K562 (cell line): ENCODE measurements at regions not wholly inside any gene's neighbourhood (a gene's known extent, or its start where the extent isn't known, plus 50 kb on each side); places are given as distances from the start of the nearest gene placed in this dataset.

Experiments used
- ATAC-seq: fragments of 200-7000 bp; cut with Tn5 transposase; 3 replicates; pipeline ENCODE4 v1.9.1; 2020; ENCODE audit warnings: moderate library complexity
- BruUV-seq: library from RNA; stranded (reverse); fragments of 400-500 nt; replicated peaks from 2 replicates; lab custom pipeline; 2021; lab: Mats Ljungman, UMichigan
- CTCF ChIA-PET: fragments of 300-600 bp; formaldehyde crosslinking; extraction: SDS; loops from one replicate; lab custom pipeline; 2021; ENCODE audit warnings: low intra/inter-chr PET ratio; lab: Yijun Ruan, JAX
- POLR2A ChIA-PET: fragments of 300-600, 350-650 bp; sonication (Branson Sonifier 250); formaldehyde crosslinking; extraction: SDS; loops from one replicate; lab custom pipeline; 2021; ENCODE audit warnings: antibody characterized with exemption, inconsistent platforms; lab: Yijun Ruan, JAX
- DNase-seq, 4 experiments: peaks; one replicate each; pipeline versions ENCODE4 v3.0.0 to v3.0.0-alpha.2; 2011 to 2018; ENCODE audit warnings: low spot score in 3 of 4, mixed read lengths in 3 of 4; ENCODE audit errors: extremely low read depth in 1 of 4
- FAIRE-seq: peaks from 2 replicates; lab custom pipeline; 2011; peaks lifted over from hg19 to GRCh38; lab: Jason Lieb, UNC
- H2AFZ ChIP-seq: 2 replicates; pipeline ENCODE4 v1.6.0; 2011; ENCODE audit warnings: low read depth, low read length, control low read depth, inconsistent platforms
- H3K27ac ChIP-seq: fragments of 200-600 bp; 3 replicates; pipeline ENCODE4 v1.8.0; 2011; ENCODE audit warnings: low read depth, mild to moderate bottlenecking, control low read depth, inconsistent platforms, low read length, moderate library complexity, mixed read lengths; ENCODE audit errors: extremely low read depth
- H3K27me3 ChIP-seq, 2 experiments: fragments of 300-600 bp in 1 of 2; 2 replicates in 1 of 2; 3 replicates in 1 of 2; pipeline versions ENCODE4 v1.6.0 to v1.8.0; 2011; ENCODE audit warnings: inconsistent platforms in 2 of 2, low read length in 2 of 2, mild to moderate bottlenecking in 1 of 2, mixed read lengths in 1 of 2, moderate library complexity in 1 of 2; ENCODE audit not compliant: control insufficient read depth in 2 of 2, insufficient read depth in 2 of 2
- H3K36me3 ChIP-seq: fragments of 300-600 bp; 3 replicates; pipeline ENCODE4 v1.8.0; 2011; ENCODE audit warnings: mild to moderate bottlenecking, low read length, inconsistent platforms; ENCODE audit not compliant: control insufficient read depth, insufficient read depth
- H3K4me1 ChIP-seq, 2 experiments: fragments of 200-600 bp in 1 of 2; replicated peaks in 1 of 2; 2 replicates in 1 of 2; 3 replicates in 1 of 2; pipeline versions ENCODE4 v1.5.1 to v1.8.0; 2011; ENCODE audit warnings: inconsistent platforms in 2 of 2, low read length in 2 of 2, mild to moderate bottlenecking in 1 of 2, mixed read lengths in 1 of 2, moderate library complexity in 1 of 2; ENCODE audit not compliant: control insufficient read depth in 2 of 2, insufficient read depth in 2 of 2
- H3K4me2 ChIP-seq: 2 replicates; pipeline ENCODE4 v1.6.1; 2011; ENCODE audit warnings: low read length, control low read depth, inconsistent platforms, mixed read lengths; ENCODE audit not compliant: insufficient read depth
- H3K4me3 ChIP-seq: fragments of 200-600 bp; sonication (generic), shearing (Covaris generic); 2 replicates; pipeline ENCODE4 v1.5.1; 2016; ENCODE audit warnings: control low read depth, inconsistent platforms
- H3K79me2 ChIP-seq: fragments of 200-600 bp; 3 replicates; pipeline ENCODE4 v1.8.0; 2011; ENCODE audit warnings: low read length, inconsistent platforms; ENCODE audit not compliant: control insufficient read depth, insufficient read depth
- H3K9ac ChIP-seq, 2 experiments: 2 replicates each; pipeline versions ENCODE4 v1.6.0 to v1.6.1; 2011; ENCODE audit warnings: low read depth in 2 of 2, low read length in 2 of 2, control low read depth in 1 of 2, inconsistent platforms in 1 of 2, mild to moderate bottlenecking in 1 of 2, mixed read lengths in 1 of 2; ENCODE audit not compliant: insufficient read depth in 1 of 2
- H3K9me1 ChIP-seq: one replicate; pipeline ENCODE4 v1.6.0; 2011; ENCODE audit warnings: inconsistent platforms, mild to moderate bottlenecking, low read length, moderate library complexity; ENCODE audit not compliant: control insufficient read depth, insufficient read depth
- H3K9me3 ChIP-seq: replicated peaks from 2 replicates; pipeline ENCODE4 v1.5.1; 2011; ENCODE audit warnings: low read depth, low read length, inconsistent platforms; ENCODE audit not compliant: control insufficient read depth, insufficient read depth
- H4K20me1 ChIP-seq: replicated peaks from 2 replicates; pipeline ENCODE4 v1.6.1; 2011; ENCODE audit warnings: low read length, inconsistent platforms, mixed read lengths; ENCODE audit not compliant: control insufficient read depth, insufficient read depth
- ATF7 ChIP-seq: fragments of 450-650 bp; IDR thresholded peaks from 2 replicates; pipeline ENCODE4 v1.7.1; 2014; ENCODE audit warnings: mild to moderate bottlenecking, moderate library complexity
- CREB1 ChIP-seq, 2 experiments: sonication (generic) in 1 of 2; formaldehyde crosslinking in 1 of 2; IDR thresholded peaks; 2 replicates each; pipeline versions ENCODE4 v1.6.1 to v1.8.0; 2012 to 2022; ENCODE audit warnings: inconsistent platforms in 1 of 2, mild to moderate bottlenecking in 1 of 2, missing genetic modification reagents in 1 of 2, moderate library complexity in 1 of 2
- FOSL1 ChIP-seq: fragments of 200-800 bp; sonication (Bioruptor generic); conservative IDR thresholded peaks from 2 replicates; pipeline ENCODE4 v1.6.1; 2016; ENCODE audit warnings: missing genetic modification characterization, missing compliant biosample characterization
- KHSRP ChIP-seq: fragments of 450-650 bp; IDR thresholded peaks from 2 replicates; pipeline ENCODE4 v1.6.1; 2017
- NELFE ChIP-seq: IDR thresholded peaks from 2 replicates; pipeline ENCODE4 v1.6.1; 2011; ENCODE audit warnings: mild to moderate bottlenecking; ENCODE audit not compliant: insufficient read depth, insufficient read length
- PHF21A ChIP-seq: fragments of 450-650 bp; IDR thresholded peaks from 2 replicates; pipeline ENCODE4 v1.6.1; 2017; ENCODE audit warnings: low read depth, borderline replicate concordance
- PYGO2 ChIP-seq: fragments of 450-650 bp; IDR thresholded peaks from 2 replicates; pipeline ENCODE4 v1.6.1; 2016; ENCODE audit warnings: mild to moderate bottlenecking, missing genetic modification characterization, moderate library complexity, missing compliant biosample characterization
- SETDB1 ChIP-seq: IDR thresholded peaks from one replicate; pipeline ENCODE4 v1.6.1; 2012; ENCODE audit warnings: low read length, control low read depth, inconsistent platforms
- TSHZ1 ChIP-seq: fragments of 250-450 bp; sonication (Bioruptor Pico); IDR thresholded peaks from 2 replicates; pipeline ENCODE4 v1.4.0; 2020; ENCODE audit warnings: mild to moderate bottlenecking, moderate library complexity
- ZBTB12 ChIP-seq: fragments of 250-450 bp; sonication (Bioruptor Pico); IDR thresholded peaks from 2 replicates; pipeline ENCODE4 v1.4.0; 2020
- ZFX ChIP-seq: sonication (generic); formaldehyde crosslinking; IDR thresholded peaks from 2 replicates; pipeline ENCODE4 v1.8.0; 2022; ENCODE audit warnings: mild to moderate bottlenecking, missing genetic modification reagents, moderate library complexity
- ZNF274 ChIP-seq: IDR thresholded peaks from 2 replicates; pipeline ENCODE4 v1.6.1; 2011; ENCODE audit warnings: low read depth, mild to moderate bottlenecking, low read length, moderate library complexity, borderline replicate concordance
- ZNF347 ChIP-seq: fragments of 450-650 bp; formaldehyde crosslinking; IDR thresholded peaks from 2 replicates; pipeline ENCODE4 v1.4.0; 2020; ENCODE audit warnings: low read depth, mild to moderate bottlenecking, moderate library complexity
- WGBS: fragments of 100-300 bp; shearing (Covaris generic); methylation state at CpG from one replicate; pipeline ENCODE4 v1.1.6; 2016; ENCODE audit warnings: low coverage, mixed read lengths; ENCODE audit not compliant: insufficient coverage; ENCODE audit errors: missing lambda C conversion rate; 5-methylcytosine and 5-hydroxymethylcytosine counted together
- in situ Hi-C: fragments of 300-500 bp; cut with MboI; formaldehyde crosslinking; loops from 4 replicates; pipeline ENCODE4 v1.15.0; 2018; ENCODE audit warnings: inconsistent platforms, mixed read lengths
- intact Hi-C: fragments of 100-400 bp; cut with micrococcal nuclease; formaldehyde crosslinking; loops from 2 replicates; pipeline ENCODE4 v1.14.2; 2022
- TF ChIP-seq, protein P1 (sequence below): fragments of 150-350 bp; IDR thresholded peaks from 2 replicates; pipeline ENCODE4 v1.6.1; 2014; ENCODE audit warnings: low read depth, mild to moderate bottlenecking, low read length, borderline replicate concordance

GRCh38 chr5:1746371-1747078, 53.1 kb downstream of the MRPL36 start:
- peak; percentile 47 for ATAC-seq
- H3K9me3 ChIP-seq = no peaks in the 10 kb centered on the region
- H3K27ac ChIP-seq = no peak overlapping the region
- H2AFZ ChIP-seq = peak overlapping the region; percentile 66
- peak overlapping the region; percentile 12; the same call in 1 of the 2 replicates for H3K4me3 ChIP-seq
- ChIA-PET CTCF (interaction anchor here (0.7 kb wide), 1 partner anchor 129 kb away, joined by 4 read pairs; no protein-coding TSS in a partner anchor), POLR2A (interaction anchor here (0.6 kb wide), 1 partner anchor 232 kb away, joined by 3 read pairs; no protein-coding TSS in a partner anchor)
- no TSS peak for BruUV-seq
- in situ Hi-C loops = loop anchor here (10.0 kb wide), 1 partner anchor 288 kb away; no protein-coding TSS in a partner anchor
- peak overlapping the region; percentile 41 for H3K4me2 ChIP-seq
- no peaks in the 10 kb centered on the region for H3K36me3 ChIP-seq
- no peaks in the 10 kb centered on the region for H3K9me1 ChIP-seq
- WGBS = 21% methylated on average over 59 of the region's 63 CpGs
- intact Hi-C loops = no loop called here
- FAIRE-seq = no peak
- DNase-seq = peak; percentile 46 to 63 (median 52)
- H3K27me3 ChIP-seq = peaks cover 60 to 82% of the 10 kb centered on the region in 2 experiments; a peak in 4 of 5 replicates
- H3K79me2 ChIP-seq = no peaks in the 10 kb centered on the region
- H4K20me1 ChIP-seq = 0 out of 2 replicates have a peak, but pooled peaks cover 2% of the 10 kb centered on the region
- H3K4me1 ChIP-seq = peaks cover 0 to 15% of the 10 kb centered on the region in 2 experiments; a peak in 2 of 5 replicates
- no peak overlapping the region for H3K9ac ChIP-seq
- TF ChIP-seq TSHZ1 (no peak), CREB1 (IDR thresholded peaks at IDR 0.05) (peak; percentile 98), CREB1 (CRISPR knock-in tag; IDR thresholded peaks at IDR 0.05) (peak; percentile 96), ZFX (no peak), ZNF347 (CRISPR knock-in tag) (no peak), ATF7 (0 out of 2 replicates have a peak, but pooled peaks have one; percentile 19), KHSRP (peak; percentile 83), PYGO2 (tag) (no peak), NELFE (no peak), ZBTB12 (CRISPR knock-in tag) (peak; percentile 91), FOSL1 (tag) (no peak), ZNF274 (no peak), PHF21A (no peak), SETDB1 (no peak)
- TF ChIP-seq, protein P1, sequence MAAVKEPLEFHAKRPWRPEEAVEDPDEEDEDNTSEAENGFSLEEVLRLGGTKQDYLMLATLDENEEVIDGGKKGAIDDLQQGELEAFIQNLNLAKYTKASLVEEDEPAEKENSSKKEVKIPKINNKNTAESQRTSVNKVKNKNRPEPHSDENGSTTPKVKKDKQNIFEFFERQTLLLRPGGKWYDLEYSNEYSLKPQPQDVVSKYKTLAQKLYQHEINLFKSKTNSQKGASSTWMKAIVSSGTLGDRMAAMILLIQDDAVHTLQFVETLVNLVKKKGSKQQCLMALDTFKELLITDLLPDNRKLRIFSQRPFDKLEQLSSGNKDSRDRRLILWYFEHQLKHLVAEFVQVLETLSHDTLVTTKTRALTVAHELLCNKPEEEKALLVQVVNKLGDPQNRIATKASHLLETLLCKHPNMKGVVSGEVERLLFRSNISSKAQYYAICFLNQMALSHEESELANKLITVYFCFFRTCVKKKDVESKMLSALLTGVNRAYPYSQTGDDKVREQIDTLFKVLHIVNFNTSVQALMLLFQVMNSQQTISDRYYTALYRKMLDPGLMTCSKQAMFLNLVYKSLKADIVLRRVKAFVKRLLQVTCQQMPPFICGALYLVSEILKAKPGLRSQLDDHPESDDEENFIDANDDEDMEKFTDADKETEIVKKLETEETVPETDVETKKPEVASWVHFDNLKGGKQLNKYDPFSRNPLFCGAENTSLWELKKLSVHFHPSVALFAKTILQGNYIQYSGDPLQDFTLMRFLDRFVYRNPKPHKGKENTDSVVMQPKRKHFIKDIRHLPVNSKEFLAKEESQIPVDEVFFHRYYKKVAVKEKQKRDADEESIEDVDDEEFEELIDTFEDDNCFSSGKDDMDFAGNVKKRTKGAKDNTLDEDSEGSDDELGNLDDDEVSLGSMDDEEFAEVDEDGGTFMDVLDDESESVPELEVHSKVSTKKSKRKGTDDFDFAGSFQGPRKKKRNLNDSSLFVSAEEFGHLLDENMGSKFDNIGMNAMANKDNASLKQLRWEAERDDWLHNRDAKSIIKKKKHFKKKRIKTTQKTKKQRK = no peak
